HepG2 (cell line): ENCODE measurements at regions not wholly inside any gene's neighbourhood (a gene's known extent, or its start where the extent isn't known, plus 50 kb on each side); places are given as distances from the start of the nearest gene placed in this dataset.

Source experiments
- ATAC-seq: fragments of 200-7000 bp; cut with Tn5 transposase; 3 replicates; pipeline ENCODE4 v1.9.1; 2020; ENCODE audit warnings: mild to moderate bottlenecking, moderate library complexity
- BruUV-seq: library from RNA; stranded (reverse); fragments of 400-500 nt; replicated peaks from 2 replicates; lab custom pipeline; 2021; lab: Mats Ljungman, UMichigan
- CTCF ChIA-PET: fragments of 300-600 bp; formaldehyde crosslinking; extraction: SDS; loops from one replicate; lab custom pipeline; 2021; ENCODE audit warnings: low total read pairs, inconsistent platforms, low intra/inter-chr PET ratio; lab: Yijun Ruan, JAX
- POLR2A ChIA-PET: fragments of 350-600 bp; sonication (Branson Sonifier 250); formaldehyde crosslinking; loops from one replicate; lab custom pipeline; 2020; ENCODE audit warnings: antibody characterized with exemption, inconsistent platforms; lab: Yijun Ruan, JAX
- DNase-seq: peaks from one replicate; pipeline ENCODE4 v3.0.0-alpha.2; 2015; ENCODE audit warnings: low spot score
- FAIRE-seq: peaks from 3 replicates; lab custom pipeline; 2011; peaks lifted over from hg19 to GRCh38; lab: Jason Lieb, UNC
- H2AFZ ChIP-seq: one replicate; pipeline ENCODE4 v1.6.1; 2011; ENCODE audit warnings: low read length, inconsistent platforms
- H3K27ac ChIP-seq: fragments of 300-600 bp; 3 replicates; pipeline ENCODE4 v1.8.0; 2011; ENCODE audit warnings: mixed run types, mild to moderate bottlenecking, mixed read lengths, low read length, inconsistent platforms; ENCODE audit not compliant: insufficient read depth; ENCODE audit errors: extremely low read length
- H3K27me3 ChIP-seq, 2 experiments: fragments of 200-600 bp in 1 of 2; 2 replicates in 1 of 2; 3 replicates in 1 of 2; pipeline versions ENCODE4 v1.6.0 to v1.8.0; 2011; ENCODE audit warnings: low read length in 2 of 2, mild to moderate bottlenecking in 2 of 2, moderate library complexity in 2 of 2, inconsistent platforms in 1 of 2; ENCODE audit not compliant: insufficient read depth in 2 of 2, control insufficient read depth in 1 of 2
- H3K36me3 ChIP-seq, 2 experiments: fragments of 200-600 bp in 1 of 2; replicated peaks in 1 of 2; 2 replicates in 1 of 2; 3 replicates in 1 of 2; pipeline versions ENCODE4 v1.5.1 to v1.8.0; 2011; ENCODE audit warnings: low read length in 2 of 2, inconsistent platforms in 1 of 2; ENCODE audit not compliant: insufficient read depth in 2 of 2, control insufficient read depth in 1 of 2
- H3K4me1 ChIP-seq: 2 replicates; pipeline ENCODE4 v1.5.1; 2012; ENCODE audit warnings: low read length, inconsistent platforms; ENCODE audit not compliant: insufficient read depth
- H3K4me2 ChIP-seq: 2 replicates; pipeline ENCODE4 v1.6.0; 2011; ENCODE audit warnings: low read depth, low read length, inconsistent platforms
- H3K4me3 ChIP-seq, 3 experiments: fragments of 200-600 bp in 1 of 3; sonication (generic), shearing (Covaris generic) in 1 of 3; replicated peaks in 1 of 3; 2 replicates each; pipeline ENCODE4 v1.5.1; 2011 to 2016; ENCODE audit warnings: low read length in 3 of 3, inconsistent platforms in 2 of 3, low read depth in 2 of 3, mild to moderate bottlenecking in 2 of 3, control low read depth in 1 of 3, mixed read lengths in 1 of 3; ENCODE audit not compliant: insufficient read depth in 1 of 3
- H3K79me2 ChIP-seq: one replicate; pipeline ENCODE4 v1.6.1; 2011; ENCODE audit warnings: low read length, inconsistent platforms; ENCODE audit not compliant: insufficient read depth
- H3K9ac ChIP-seq: 2 replicates; pipeline ENCODE4 v1.6.0; 2011; ENCODE audit warnings: mild to moderate bottlenecking, low read depth, low read length, inconsistent platforms; ENCODE audit not compliant: insufficient read depth
- H3K9me3 ChIP-seq: 2 replicates; pipeline ENCODE4 v1.5.1; 2012; ENCODE audit warnings: mild to moderate bottlenecking, low read length
- H4K20me1 ChIP-seq: 2 replicates; pipeline ENCODE4 v1.6.0; 2011; ENCODE audit warnings: inconsistent platforms, mild to moderate bottlenecking, low read length, moderate library complexity; ENCODE audit not compliant: insufficient read depth
- ATF7 ChIP-seq, 2 experiments: fragments of 450-650 bp in 1 of 2; sonication (generic) in 1 of 2; formaldehyde crosslinking in 1 of 2; IDR thresholded peaks; 2 replicates each; pipeline versions ENCODE4 v1.4.0 to v1.6.1; 2016 to 2020; ENCODE audit warnings: antibody characterized with exemption in 1 of 2, mild to moderate bottlenecking in 1 of 2, missing genetic modification reagents in 1 of 2
- CREB1 ChIP-seq, 2 experiments: fragments of 450-650 bp in 1 of 2; IDR thresholded peaks; 2 replicates each; pipeline ENCODE4 v1.6.1; 2016 to 2017; ENCODE audit warnings: control low read depth in 1 of 2, mild to moderate bottlenecking in 1 of 2, missing compliant biosample characterization in 1 of 2, missing genetic modification characterization in 1 of 2
- ELF3 ChIP-seq: IDR thresholded peaks from 2 replicates; pipeline ENCODE4 v1.6.1; 2016; ENCODE audit warnings: missing genetic modification reagents, missing compliant biosample characterization
- FOXK1 ChIP-seq: sonication (generic); formaldehyde crosslinking; IDR thresholded peaks from 2 replicates; pipeline ENCODE4 v1.4.0; 2020; ENCODE audit warnings: low read depth, missing genetic modification reagents, borderline replicate concordance
- GPBP1L1 ChIP-seq: sonication (generic); formaldehyde crosslinking; IDR thresholded peaks from 2 replicates; pipeline ENCODE4 v1.5.0; 2020; ENCODE audit warnings: mild to moderate bottlenecking, missing genetic modification reagents
- HNRNPK ChIP-seq: fragments of 200-400 bp; formaldehyde crosslinking; IDR thresholded peaks from 2 replicates; pipeline ENCODE4 v1.6.1; 2018; ENCODE audit warnings: low read length, low read depth, moderate library complexity, mild to moderate bottlenecking; ENCODE audit not compliant: poor library complexity, severe bottlenecking
- TCF7 ChIP-seq: sonication (generic); IDR thresholded peaks from 2 replicates; pipeline ENCODE4 v1.6.1; 2016; ENCODE audit warnings: antibody characterized with exemption, low read depth
- ZNF24 ChIP-seq: fragments of 450-650 bp; IDR thresholded peaks from 2 replicates; pipeline ENCODE4 v1.6.1; 2017; ENCODE audit warnings: antibody characterized with exemption, mild to moderate bottlenecking
- ZNF567 ChIP-seq: sonication (generic); formaldehyde crosslinking; IDR thresholded peaks from 2 replicates; pipeline ENCODE4 v1.8.1; 2023; ENCODE audit warnings: mild to moderate bottlenecking, missing genetic modification reagents, borderline replicate concordance
- ZNF724P ChIP-seq: sonication (generic); formaldehyde crosslinking; IDR thresholded peaks from 2 replicates; pipeline ENCODE4 v1.8.0; 2022; ENCODE audit warnings: missing genetic modification reagents, borderline replicate concordance
- ZNF792 ChIP-seq: IDR thresholded peaks from 2 replicates; pipeline ENCODE4 v1.6.1; 2016
- WGBS: methylation state at CpG from one replicate; pipeline ENCODE4 v1.1.6; 2017; ENCODE audit warnings: low lambda C conversion rate; 5-methylcytosine and 5-hydroxymethylcytosine counted together
- in situ Hi-C: cut with HindIII; loops from 2 replicates; pipeline ENCODE4 v1.10.0; 2017; ENCODE audit warnings: low pct_unique_long_range_greater_than_20kb; ENCODE audit not compliant: extremely low pct_ligation_motif_present
- intact Hi-C: fragments of 100-400 bp; cut with micrococcal nuclease; formaldehyde crosslinking; loops from one replicate; pipeline ENCODE4 v1.10.0; 2022; ENCODE audit not compliant: unreplicated experiment
- TF ChIP-seq, protein P1 (sequence below): sonication (generic); formaldehyde crosslinking; IDR thresholded peaks from 2 replicates; pipeline ENCODE4 v1.5.1; 2020; ENCODE audit warnings: mild to moderate bottlenecking, moderate library complexity, missing genetic modification reagents
- TF ChIP-seq, protein P2 (sequence below): IDR thresholded peaks from 2 replicates; pipeline ENCODE4 v1.6.1; 2016; ENCODE audit warnings: missing genetic modification reagents, missing compliant biosample characterization

- Histone ChIP-seq H4K20me1 (no peaks in the 10 kb centered on the region), H3K27me3 (peaks cover 0 to 3% of the 10 kb centered on the region in 2 experiments; a peak in 2 of 5 replicates), H3K27ac (no peak overlapping the region), H3K36me3 (no peaks in the 10 kb centered on the region), H2AFZ (no peak overlapping the region), H3K79me2 (no peaks in the 10 kb centered on the region), H3K4me1 (no peaks in the 10 kb centered on the region), H3K4me3 (no peak overlapping the region), H3K9ac (no peak overlapping the region), H3K9me3 (no peaks in the 10 kb centered on the region; the same call in 1 of the 2 replicates), H3K4me2 (no peak overlapping the region)
- intact Hi-C loops (no loop called here), in situ Hi-C loops (no loop called here)
- WGBS = 9% methylated on average over 3 of the region's 3 CpGs
- POLR2A ChIA-PET = no interaction called here
- TF ChIP-seq ZNF24 (no peak), ZNF792 (CRISPR knock-in tag) (no peak), GPBP1L1 (CRISPR knock-in tag) (no peak), HNRNPK (peak; percentile 23), ZNF724P (CRISPR knock-in tag) (no peak), ELF3 (CRISPR knock-in tag) (no peak), FOXK1 (CRISPR knock-in tag) (no peak), CREB1 (IDR thresholded peaks at IDR 0.05) (peak; percentile 27; the same call in 1 of the 2 replicates), CREB1 (CRISPR knock-in tag; IDR thresholded peaks at IDR 0.05) (no peak), TCF7 (no peak), ZNF567 (CRISPR knock-in tag) (no peak), ATF7 (IDR thresholded peaks at IDR 0.05) (peak; percentile 33; the same call in 1 of the 2 replicates), ATF7 (CRISPR knock-in tag; IDR thresholded peaks at IDR 0.05) (no peak)
- TF ChIP-seq, protein P1, sequence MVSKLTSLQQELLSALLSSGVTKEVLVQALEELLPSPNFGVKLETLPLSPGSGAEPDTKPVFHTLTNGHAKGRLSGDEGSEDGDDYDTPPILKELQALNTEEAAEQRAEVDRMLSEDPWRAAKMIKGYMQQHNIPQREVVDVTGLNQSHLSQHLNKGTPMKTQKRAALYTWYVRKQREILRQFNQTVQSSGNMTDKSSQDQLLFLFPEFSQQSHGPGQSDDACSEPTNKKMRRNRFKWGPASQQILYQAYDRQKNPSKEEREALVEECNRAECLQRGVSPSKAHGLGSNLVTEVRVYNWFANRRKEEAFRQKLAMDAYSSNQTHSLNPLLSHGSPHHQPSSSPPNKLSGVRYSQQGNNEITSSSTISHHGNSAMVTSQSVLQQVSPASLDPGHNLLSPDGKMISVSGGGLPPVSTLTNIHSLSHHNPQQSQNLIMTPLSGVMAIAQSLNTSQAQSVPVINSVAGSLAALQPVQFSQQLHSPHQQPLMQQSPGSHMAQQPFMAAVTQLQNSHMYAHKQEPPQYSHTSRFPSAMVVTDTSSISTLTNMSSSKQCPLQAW = no peak
- TF ChIP-seq, protein P2, sequence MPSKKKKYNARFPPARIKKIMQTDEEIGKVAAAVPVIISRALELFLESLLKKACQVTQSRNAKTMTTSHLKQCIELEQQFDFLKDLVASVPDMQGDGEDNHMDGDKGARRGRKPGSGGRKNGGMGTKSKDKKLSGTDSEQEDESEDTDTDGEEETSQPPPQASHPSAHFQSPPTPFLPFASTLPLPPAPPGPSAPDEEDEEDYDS = no peak
- FAIRE-seq = no peak
- CTCF ChIA-PET = no interaction called here
- no TSS peak for BruUV-seq
- ATAC-seq = no peak
- no peak for DNase-seq
Measured at GRCh38 chr1:232334246-232334645, 295.7 kb downstream of the SIPA1L2 start.
